Occipital lobe (tissue), 1 donor: ENCODE measurements at regions not wholly inside any gene's neighbourhood (a gene's known extent, or its start where the extent isn't known, plus 50 kb on each side); places are given as distances from the start of the nearest gene placed in this dataset.
"Not testable (repeated sequence)": the region's sequence is repeated elsewhere in the genome, so short reads cannot be mapped to it uniquely, and the experiment has no call there.

Source experiments
- DNase-seq: peaks from one replicate; lab custom pipeline; 2025; lab: John Stamatoyannopoulos, UW

DNA sequence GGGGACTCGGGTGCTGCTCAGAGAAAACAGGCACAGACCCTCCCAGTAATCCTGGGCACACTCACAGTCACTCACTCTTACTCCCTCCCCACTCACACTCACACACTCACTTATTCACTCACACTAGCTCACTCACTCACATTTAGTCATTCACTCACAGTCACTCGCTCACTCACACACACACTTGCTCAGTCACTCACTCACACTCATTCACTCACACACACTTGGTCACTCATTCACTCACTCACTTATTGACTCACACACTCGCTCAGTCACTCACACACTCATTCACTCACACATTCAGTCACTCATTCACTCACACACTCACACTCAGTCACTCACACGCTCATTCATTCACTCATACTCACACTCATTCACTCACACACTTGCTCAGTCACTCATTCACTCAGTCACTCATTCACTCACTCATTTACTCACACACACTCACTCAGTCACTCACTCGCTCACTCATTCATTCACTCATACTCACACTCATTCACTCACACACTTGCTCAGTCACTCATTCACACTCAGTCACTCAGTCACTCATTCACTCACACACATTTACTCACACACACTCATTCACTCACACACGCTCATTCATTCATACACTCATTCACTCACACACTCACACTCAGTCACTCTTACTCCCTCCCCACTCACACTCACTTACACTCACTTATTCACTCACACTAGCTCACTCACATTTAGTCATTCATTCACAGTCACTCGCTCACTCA lies 164.2 kb upstream of the C1orf174 start:
- no peak for DNase-seq

DNA sequence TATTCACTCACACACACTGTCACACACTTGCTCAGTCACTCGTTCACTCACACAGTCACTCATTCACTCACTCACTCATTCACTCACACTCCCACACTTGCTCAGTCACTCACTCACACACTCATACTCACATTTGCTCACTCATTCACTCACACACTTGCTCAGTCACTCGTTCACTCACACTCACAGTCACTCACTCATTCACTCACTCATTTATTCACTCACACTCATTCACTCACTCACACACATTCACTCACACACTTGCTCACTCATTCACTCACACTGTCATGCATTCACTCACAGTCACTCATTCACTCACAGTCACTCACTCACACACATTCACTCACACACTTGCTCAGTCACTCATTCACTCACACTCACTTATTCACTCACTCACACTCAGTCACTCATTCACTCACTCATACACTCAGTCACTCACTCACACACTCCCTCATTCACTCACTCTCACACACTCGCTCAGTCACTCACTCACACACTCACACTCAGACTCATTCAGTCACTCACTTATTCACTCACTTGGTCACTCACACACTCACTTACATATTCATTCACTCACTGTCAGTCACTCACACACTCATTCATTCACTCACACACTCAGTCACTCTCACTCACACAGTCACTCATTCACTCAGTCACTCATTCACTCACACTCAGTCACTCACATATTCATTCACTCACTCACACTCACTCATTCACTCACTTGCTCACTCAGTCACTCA lies 167.0 kb upstream of the C1orf174 start:
- DNase-seq = no peak

DNA sequence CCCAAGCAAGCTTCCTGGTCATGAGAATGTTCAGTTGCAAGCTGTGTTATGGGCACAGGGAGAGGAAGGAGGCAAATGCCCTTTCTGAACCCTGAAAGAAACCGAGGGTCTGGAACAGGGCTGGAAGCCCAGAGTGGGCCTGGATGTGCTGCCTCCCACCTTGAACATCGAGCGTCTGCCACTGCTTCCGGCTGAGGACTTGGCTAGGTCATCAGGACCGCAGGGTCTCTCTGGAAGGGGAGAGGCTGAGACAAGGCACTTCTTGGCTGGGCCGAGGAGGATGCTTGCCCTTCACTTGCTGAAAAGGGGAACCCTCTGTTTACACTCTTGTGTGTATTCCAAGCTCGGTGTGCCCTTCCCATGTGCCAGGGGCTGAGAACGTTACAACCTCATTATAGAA lies 168.0 kb upstream of the C1orf174 start:
- no peak for DNase-seq

DNA sequence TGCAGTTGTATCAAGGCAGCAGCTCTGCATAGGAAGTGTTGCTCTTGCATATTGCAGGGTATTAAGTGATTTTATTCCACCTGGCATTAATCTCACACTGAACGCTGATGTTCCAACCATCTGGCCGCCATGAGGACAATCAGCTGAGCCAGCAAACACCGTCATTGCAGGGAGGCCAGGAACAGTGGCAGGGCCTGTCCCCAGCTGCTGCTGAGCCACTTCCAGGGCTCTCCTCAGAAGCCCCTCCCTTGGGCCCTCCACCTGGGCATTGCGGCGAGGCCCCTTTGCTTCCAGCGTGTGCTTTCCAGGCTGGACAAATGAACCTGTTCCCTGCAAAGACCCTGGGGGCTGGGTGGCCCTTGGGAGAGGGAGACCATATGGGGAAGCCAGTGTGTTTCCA lies 171.6 kb upstream of the C1orf174 start:
- DNase-seq = no peak

- no peak for DNase-seq
These were observed 172.5 kb upstream of the C1orf174 start for GRCh38 chr1:4072481-4073153.

DNA sequence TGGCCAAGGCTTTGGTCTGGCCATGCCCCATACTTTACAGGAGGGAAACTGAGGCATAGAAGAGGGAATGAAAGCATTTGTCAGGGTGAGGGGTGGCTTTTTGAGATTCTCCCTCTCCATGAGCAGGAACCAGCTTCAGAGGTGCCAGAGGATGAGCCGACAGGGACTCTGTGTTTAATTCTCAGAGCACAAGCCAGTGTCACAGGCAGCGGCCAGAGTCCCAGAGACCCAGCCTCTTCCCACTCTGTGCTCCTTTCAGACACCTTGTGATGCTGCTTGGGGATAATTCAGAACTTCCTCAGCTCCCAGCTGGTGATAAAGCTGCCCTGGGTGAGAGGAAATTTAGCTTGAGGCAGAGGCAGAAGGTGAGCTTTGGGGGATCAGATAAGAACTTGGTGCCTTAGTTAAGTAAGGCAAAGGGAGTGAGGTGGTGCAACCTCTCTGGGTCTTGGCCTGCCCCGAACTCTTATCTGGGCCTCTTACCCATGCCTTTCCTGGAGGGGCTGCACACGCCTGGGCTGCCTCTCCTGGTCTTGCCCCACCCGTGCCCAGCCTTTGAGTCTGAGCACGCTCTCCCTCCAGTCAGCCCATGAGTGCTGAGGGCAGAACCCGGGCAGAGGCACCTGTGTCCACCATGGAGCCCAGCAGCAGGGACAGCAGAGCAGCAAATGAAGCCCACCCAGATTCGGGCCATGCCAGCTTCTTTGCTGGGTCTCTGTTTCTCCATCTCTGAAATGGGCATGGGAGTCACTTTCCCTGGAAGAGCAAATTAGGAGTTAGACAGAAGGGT lies 175.6 kb upstream of the C1orf174 start:
- DNase-seq = no peak

DNA sequence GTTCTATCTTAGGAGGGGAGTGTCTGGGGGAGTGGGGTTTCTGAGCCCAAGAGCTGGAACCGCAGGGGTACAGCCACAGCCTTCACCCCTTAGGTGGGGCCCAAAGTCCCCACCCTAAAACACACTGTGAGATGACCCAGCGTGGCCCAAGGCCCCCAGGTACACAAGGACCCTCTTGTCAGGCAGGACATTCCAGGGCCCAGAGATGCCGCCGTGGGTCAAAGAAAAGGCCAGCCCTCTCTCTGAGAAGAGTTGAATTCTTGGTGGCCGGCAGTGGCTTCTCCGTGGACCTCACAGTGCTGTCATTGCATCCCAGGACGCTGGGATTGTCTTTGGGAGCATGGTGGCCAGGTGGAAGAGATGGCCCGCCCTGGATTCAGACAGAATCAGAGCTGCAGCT lies 176.3 kb upstream of the C1orf174 start:
- DNase-seq = no peak

DNA sequence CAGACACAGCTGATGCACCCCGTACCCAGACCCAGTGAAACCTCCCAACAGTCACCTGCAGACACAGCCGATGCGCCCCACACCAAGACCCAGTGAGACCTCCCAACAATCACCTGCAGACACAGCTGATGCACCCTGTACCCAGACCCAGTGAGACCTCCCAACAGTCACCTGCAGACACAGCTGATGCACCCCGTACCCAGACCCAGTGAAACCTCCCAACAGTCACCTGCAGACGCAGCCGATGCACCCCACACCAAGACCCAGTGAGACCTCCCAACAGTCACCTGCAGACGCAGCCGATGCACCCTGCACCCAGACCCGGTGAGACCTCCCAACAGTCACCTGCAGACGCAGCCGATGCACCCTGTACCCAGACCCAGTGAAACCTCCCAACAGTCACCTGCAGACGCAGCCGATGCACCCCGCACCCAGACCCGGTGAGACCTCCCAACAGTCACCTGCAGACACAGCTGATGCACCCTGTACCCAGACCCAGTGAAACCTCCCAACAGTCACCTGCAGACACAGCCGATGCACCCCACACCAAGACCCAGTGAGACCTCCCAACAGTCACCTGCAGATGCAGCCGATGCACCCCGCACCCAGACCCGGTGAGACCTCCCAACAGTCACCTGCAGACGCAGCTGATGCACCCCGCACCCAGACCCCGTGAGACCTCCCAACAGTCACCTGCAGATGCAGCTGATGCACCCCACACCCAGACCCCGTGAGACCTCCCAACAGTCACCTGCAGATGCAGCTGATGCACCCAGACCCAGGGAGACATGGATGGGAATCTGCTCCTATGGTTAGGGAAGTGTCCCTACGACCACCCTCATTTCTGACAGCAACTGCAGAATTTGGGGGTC lies 178.3 kb upstream of the C1orf174 start:
- not testable (repeated sequence) for DNase-seq

DNA sequence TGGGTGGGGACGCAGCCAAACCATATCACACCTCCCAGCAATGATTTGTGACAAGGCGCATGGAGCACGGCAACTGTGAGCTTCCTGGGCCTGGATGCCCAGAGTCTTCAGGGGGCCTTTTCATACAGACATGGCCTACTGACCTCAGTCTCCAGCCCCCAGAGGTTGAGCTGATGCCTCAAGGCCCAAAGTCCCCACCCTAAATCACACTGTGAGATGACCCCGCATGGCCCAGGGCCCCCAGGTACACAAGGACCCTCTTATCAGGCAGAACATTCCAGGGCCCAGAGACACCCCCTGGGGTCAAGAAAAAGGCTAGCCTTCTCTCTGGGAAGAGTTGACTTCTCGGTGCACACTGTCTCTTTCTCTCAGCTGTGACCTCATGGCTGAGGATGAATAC lies 179.7 kb upstream of the C1orf174 start:
- DNase-seq = no peak

- no peak for DNase-seq
These were observed 182.0 kb upstream of the C1orf174 start for GRCh38 chr1:4081806-4082711.

GRCh38 chr1:4083231-4084047 lies 183.4 kb upstream of the C1orf174 start:
- no peak for DNase-seq

DNA sequence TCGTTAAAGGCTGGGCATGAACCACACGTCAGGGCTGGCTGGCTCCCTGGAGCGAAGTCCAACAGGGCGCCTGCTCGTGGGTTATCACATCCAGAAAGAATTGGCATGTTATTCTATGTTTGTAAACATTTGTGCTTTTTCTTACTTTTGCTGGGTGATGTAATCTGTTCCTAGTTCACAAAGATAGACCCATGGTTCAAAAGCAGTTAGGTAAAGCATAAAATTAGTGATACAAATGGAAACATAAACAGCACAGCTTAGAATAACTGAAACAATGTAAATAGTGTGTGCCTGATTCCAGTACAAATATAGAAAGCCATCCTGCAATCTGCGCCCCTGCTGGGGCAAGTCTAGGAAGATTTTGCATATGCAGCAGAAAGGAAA lies 184.0 kb upstream of the C1orf174 start:
- no peak for DNase-seq

DNA sequence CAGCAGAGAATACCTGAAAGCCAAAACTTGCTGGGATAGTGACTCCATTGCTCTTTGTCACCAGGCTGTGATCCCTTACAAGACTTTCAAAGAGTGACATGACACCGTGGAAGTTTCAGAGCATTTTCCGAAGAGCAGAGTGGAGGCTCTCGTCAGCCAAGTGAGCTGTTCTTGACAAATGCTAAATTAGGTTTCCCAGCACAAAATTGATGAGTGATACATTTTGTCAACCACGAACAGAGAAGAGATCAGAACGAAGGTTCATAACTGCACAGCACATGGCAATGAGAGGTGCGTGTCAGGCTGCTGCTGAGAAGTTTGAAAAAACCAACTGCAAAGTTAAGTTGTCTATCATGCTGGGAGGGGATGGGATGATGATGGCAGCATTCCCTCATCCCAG lies 184.4 kb upstream of the C1orf174 start:
- DNase-seq = no peak

DNA sequence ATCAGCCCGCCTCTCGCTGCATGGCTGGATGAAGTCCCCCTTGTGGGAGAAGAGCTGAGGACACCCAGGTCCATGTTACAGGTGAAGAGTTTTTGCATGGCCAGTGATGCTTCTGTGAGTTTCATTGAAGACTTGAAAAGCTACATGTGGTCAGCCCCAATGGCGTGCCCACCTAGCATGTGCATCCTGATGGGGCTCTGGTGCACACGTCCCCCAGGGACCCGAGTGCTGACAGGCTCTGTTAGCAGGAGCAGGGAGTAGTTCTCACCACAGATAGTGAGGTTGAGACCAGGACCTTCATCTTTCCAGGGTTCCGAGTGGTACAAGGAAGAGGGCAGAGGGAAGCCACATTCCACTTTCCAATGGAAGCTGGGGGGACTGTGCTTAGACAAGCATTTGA lies 184.8 kb upstream of the C1orf174 start:
- no peak for DNase-seq

DNA sequence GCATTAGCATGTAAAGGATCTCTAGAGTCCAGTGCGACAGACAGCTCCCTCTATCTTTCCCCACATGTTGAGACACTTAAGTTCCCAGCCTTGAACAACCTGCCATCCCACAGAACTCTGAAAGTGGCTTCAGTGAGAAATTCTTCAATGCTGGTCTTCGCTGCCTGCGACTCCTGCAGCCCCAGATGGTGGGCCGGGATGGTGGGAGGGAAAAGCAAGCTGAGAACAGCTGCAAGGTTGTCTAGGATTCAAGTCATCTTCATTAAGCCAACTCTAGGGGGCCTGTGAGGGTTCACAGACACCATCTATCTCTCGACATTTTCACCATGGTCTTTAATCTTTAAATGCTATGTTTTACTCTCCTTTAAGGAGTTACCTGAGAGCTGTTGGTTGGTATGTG lies 185.5 kb upstream of the C1orf174 start:
- no peak for DNase-seq

DNA sequence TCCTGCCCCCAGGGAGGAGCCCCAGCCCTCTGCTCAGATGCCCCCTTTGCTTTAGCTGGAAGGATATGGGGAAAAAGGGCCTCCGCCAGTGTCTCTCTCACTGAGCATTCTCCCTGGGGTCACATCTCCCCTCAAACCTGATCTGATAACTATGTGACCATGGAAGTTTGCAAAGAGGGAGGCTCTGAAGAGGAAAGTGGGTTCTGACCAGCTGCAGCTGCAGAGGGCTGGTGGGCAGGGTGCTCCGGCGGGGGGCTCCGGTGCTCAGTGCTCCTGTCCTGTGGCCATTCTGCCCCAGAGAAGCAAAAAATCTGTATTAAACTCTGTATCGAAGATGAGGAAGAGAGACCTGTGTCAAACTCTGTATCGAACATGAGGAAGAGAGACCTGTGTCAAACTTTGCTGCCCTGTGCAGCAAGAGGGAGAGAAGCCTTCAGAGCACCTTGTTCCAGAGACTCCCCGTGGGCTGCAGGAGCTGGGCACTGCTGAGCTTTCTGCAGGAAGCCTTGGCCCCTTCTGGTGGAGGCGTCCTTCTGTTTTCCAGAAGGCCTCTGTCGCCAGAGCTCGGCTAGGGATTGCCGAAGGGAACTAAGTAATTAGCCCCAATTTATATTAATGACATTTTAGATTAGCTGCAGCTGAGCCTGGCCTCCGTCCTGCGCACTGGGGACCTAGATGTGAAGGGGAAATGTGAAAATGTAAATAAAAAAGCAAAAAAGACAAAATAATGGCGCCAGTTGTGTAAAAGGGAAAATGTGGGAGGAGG lies 186.2 kb upstream of the C1orf174 start:
- no peak for DNase-seq

DNA sequence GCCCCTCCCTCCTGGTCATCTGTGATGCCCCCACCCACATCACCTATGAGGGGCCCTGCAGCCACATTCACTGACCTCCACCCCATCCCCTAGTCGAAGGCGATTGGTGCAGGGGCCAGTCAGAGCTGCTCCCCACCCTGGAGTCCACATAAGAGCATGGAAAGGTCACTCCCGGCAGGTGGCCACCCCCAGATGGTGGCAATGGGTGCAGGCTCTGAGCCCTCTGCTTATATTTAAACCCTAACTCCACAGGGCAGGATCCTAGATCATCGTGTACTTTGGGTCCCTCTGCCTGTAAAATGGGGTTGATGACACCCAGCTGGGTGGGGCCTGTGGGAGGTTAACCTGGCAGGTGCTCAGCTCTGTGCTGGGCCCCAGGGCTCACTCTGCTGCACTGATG lies 186.8 kb upstream of the C1orf174 start:
- no peak for DNase-seq
